Activated T-cell treated with anti-CD3 and anti-CD28 coated beads, Interleukin-2, amount 50 U/mL, for 1 hour (primary cell): ENCODE measurements at regions not wholly inside any gene's neighbourhood (a gene's known extent, or its start where the extent isn't known, plus 50 kb on each side); places are given as distances from the start of the nearest gene placed in this dataset.
"Not testable (repeated sequence)": the region's sequence is repeated elsewhere in the genome, so short reads cannot be mapped to it uniquely, and the experiment has no call there.

Experiments
- DNase-seq: peaks from one replicate; pipeline ENCODE4 v3.0.0-alpha.2; 2020

- no peak for DNase-seq
Measured at GRCh38 chr1:208652296-208653160, 408.3 kb upstream of the PLXNA2 start.

GRCh38 chr1:208653426-208653825, 409.2 kb upstream of the PLXNA2 start:
- DNase-seq = no peak

GRCh38 chr1:208654241-208654640, 410.1 kb upstream of the PLXNA2 start:
- DNase-seq = no peak

GRCh38 chr1:208665936-208666335, 421.8 kb upstream of the PLXNA2 start:
- DNase-seq = no peak

GRCh38 chr1:208668991-208669390, 424.8 kb upstream of the PLXNA2 start:
- no peak for DNase-seq

GRCh38 chr1:208670778-208671177, 426.6 kb upstream of the PLXNA2 start:
- DNase-seq = no peak

GRCh38 chr1:208681878-208682663, 437.9 kb upstream of the PLXNA2 start:
- no peak for DNase-seq

- DNase-seq = no peak
Measured at GRCh38 chr1:208682664-208683013, 438.5 kb upstream of the PLXNA2 start.

- DNase-seq = no peak
Measured at GRCh38 chr1:208683141-208683540, 439.0 kb upstream of the PLXNA2 start.

- no peak for DNase-seq
Measured at GRCh38 chr1:208684192-208684591, 440.0 kb upstream of the PLXNA2 start.

GRCh38 chr1:208686592-208686991, 442.4 kb upstream of the PLXNA2 start:
- no peak for DNase-seq

- DNase-seq = no peak
Measured at GRCh38 chr1:208688656-208689315, 444.6 kb upstream of the PLXNA2 start.

- no peak for DNase-seq
Measured at GRCh38 chr1:208691012-208691411, 446.8 kb upstream of the PLXNA2 start.

GRCh38 chr1:208709981-208710380, 465.8 kb upstream of the PLXNA2 start:
- no peak for DNase-seq

- DNase-seq = no peak
Measured at GRCh38 chr1:208714323-208714722, 470.1 kb upstream of the PLXNA2 start.

- DNase-seq = no peak
Measured at GRCh38 chr1:208717525-208717924, 473.3 kb upstream of the PLXNA2 start.

- no peak for DNase-seq
Measured at GRCh38 chr1:208722592-208722991, 478.4 kb upstream of the PLXNA2 start.

- DNase-seq = no peak
Measured at GRCh38 chr1:208724079-208724478, 479.9 kb upstream of the PLXNA2 start.

- no peak for DNase-seq
Measured at GRCh38 chr1:208728815-208729214, 484.6 kb upstream of the PLXNA2 start.

GRCh38 chr1:208731981-208732821, 488.0 kb upstream of the PLXNA2 start:
- DNase-seq = no peak

- DNase-seq = no peak
Measured at GRCh38 chr1:208737161-208737560, 493.0 kb upstream of the PLXNA2 start.

GRCh38 chr1:208737922-208738321, 493.7 kb upstream of the PLXNA2 start:
- no peak for DNase-seq

GRCh38 chr1:208739636-208740035, 495.5 kb upstream of the PLXNA2 start:
- DNase-seq = not testable (repeated sequence)
